ENCODE measurements at regions not wholly inside any gene's neighbourhood (a gene's known extent, or its start where the extent isn't known, plus 50 kb on each side); places are given as distances from the start of the nearest gene placed in this dataset.

DNA sequence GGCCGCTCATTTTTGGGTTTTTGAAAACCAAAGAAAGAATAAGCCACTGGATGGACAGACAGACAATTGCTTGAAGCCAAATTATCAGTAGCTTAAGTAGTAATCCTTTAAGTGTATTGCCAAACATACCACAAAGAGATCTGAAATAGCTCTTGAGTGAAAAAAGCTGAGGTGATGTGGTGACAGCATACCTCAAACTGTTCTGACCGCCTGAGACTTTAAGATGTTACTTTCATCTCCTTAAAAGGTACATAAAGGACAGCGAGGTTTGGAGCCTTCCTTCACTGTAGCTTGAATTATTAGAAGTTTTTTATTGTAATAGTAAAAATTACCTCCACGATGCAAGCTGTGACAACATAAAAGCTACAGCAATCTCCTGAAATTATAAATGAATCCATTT is 271.5 kb upstream of the FAM241A start:
- CTCF ChIA-PET: interaction anchor here (0.6 to 1.1 kb wide), 4 partner anchors 10 to 232 kb away, joined by 3 to 4 read pairs (median 3); no protein-coding TSS in a partner anchor
- no peak for TF ChIP-seq SP1 (IDR thresholded peaks at IDR 0.05)
- TF ChIP-seq TARDBP (IDR thresholded peaks at IDR 0.05): no peak
- TF ChIP-seq FOXA1 (IDR thresholded peaks at IDR 0.05): no peak
- TF ChIP-seq BHLHE40 (IDR thresholded peaks at IDR 0.05; ENCODE audit: borderline replicate concordance): no peak
- no peak for TF ChIP-seq HDGF (IDR thresholded peaks at IDR 0.05; ENCODE audit: borderline replicate concordance)
- no peak for TF ChIP-seq CTBP1 (IDR thresholded peaks at IDR 0.05; ENCODE audit: borderline replicate concordance)
- no peak for TF ChIP-seq NFRKB (IDR thresholded peaks at IDR 0.05)
- TF ChIP-seq FOXM1 (IDR thresholded peaks at IDR 0.05; ENCODE audit: borderline replicate concordance): no peak
- TF ChIP-seq LEF1 (IDR thresholded peaks at IDR 0.05; ENCODE audit: borderline replicate concordance): no peak
- no peak for TF ChIP-seq FOXK2 (IDR thresholded peaks at IDR 0.05)
- TF ChIP-seq L3MBTL2 (conservative IDR thresholded peaks at IDR 0.05): no peak
- TF ChIP-seq ZNF384 (IDR thresholded peaks at IDR 0.05): no peak
- no peak for TF ChIP-seq ARNT (IDR thresholded peaks at IDR 0.05)
- POLR2A ChIA-PET: no interaction called here
- no peak for DNase-seq (ENCODE audit: extremely low spot score)

DNA sequence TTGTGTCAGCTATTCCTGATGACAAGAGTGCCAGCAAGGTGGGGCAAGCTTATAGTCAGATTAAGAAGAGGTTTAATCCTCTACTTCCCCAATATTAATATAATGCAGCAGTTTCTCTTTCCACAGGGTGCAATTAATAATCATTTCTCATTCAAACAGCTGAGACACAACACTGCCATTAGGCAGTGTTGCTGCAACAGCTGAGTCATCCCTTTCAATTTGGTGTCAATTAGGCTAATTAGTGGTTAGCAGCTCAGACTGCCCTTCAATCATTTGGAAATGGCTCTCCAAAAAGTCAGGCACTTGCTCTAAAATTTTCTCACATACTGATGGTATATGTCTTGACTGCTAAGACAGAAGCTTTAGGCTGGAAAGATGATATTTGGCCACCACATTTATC is 265.7 kb upstream of the FAM241A start:
- TF ChIP-seq L3MBTL2 (conservative IDR thresholded peaks at IDR 0.05) (no peak), SP1 (IDR thresholded peaks at IDR 0.05) (no peak), ELF4 (IDR thresholded peaks at IDR 0.05) (no peak), ZNF384 (IDR thresholded peaks at IDR 0.05) (no peak), HDGF (IDR thresholded peaks at IDR 0.05; ENCODE audit: borderline replicate concordance) (no peak), LEF1 (IDR thresholded peaks at IDR 0.05; ENCODE audit: borderline replicate concordance) (no peak), FOXK2 (IDR thresholded peaks at IDR 0.05) (no peak)
- ChIA-PET POLR2A (no interaction called here), CTCF (interaction anchor here (0.7 kb wide), 2 partner anchors 38 to 552 kb away, joined by 3 read pairs; no protein-coding TSS in a partner anchor)
- no peak for DNase-seq (ENCODE audit: extremely low spot score)

DNA sequence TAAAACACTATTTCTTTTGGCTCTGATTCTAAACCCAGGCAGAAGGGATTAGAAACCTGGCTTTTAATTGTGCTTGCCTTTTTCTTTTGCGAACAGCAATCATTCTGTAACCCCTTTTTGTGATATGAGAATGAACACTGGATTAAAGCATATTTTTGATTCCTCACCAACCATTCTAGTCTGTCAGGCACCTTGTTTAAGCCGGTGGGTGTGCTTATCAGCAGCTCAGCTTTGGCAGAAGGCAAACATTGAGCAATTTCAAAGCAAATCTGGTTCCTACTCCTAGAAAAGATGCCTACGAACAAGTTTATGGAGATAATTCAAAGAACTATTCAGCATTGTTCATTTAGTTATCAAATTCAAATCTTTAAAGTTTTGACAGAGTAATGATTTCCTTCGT is 265.1 kb upstream of the FAM241A start:
- ChIA-PET POLR2A (no interaction called here), CTCF (interaction anchor here (0.7 kb wide), 1 partner anchor 39 kb away, joined by 3 read pairs; no protein-coding TSS in a partner anchor)
- DNase-seq (ENCODE audit: extremely low spot score): no peak
- TF ChIP-seq NFRKB (IDR thresholded peaks at IDR 0.05) (no peak), ARNT (IDR thresholded peaks at IDR 0.05) (no peak), SP1 (IDR thresholded peaks at IDR 0.05) (no peak), TARDBP (IDR thresholded peaks at IDR 0.05) (no peak), CTBP1 (IDR thresholded peaks at IDR 0.05; ENCODE audit: borderline replicate concordance) (no peak), FOXK2 (IDR thresholded peaks at IDR 0.05) (no peak), ZNF384 (IDR thresholded peaks at IDR 0.05) (no peak), BHLHE40 (IDR thresholded peaks at IDR 0.05; ENCODE audit: borderline replicate concordance) (no peak), LEF1 (IDR thresholded peaks at IDR 0.05; ENCODE audit: borderline replicate concordance) (no peak), SUZ12 (IDR thresholded peaks at IDR 0.05) (no peak), ELF4 (IDR thresholded peaks at IDR 0.05) (no peak), FOXA1 (IDR thresholded peaks at IDR 0.05) (no peak), L3MBTL2 (conservative IDR thresholded peaks at IDR 0.05) (no peak), FOXM1 (IDR thresholded peaks at IDR 0.05; ENCODE audit: borderline replicate concordance) (no peak), HDGF (IDR thresholded peaks at IDR 0.05; ENCODE audit: borderline replicate concordance) (no peak)
- TF ChIP-seq, protein P1, sequence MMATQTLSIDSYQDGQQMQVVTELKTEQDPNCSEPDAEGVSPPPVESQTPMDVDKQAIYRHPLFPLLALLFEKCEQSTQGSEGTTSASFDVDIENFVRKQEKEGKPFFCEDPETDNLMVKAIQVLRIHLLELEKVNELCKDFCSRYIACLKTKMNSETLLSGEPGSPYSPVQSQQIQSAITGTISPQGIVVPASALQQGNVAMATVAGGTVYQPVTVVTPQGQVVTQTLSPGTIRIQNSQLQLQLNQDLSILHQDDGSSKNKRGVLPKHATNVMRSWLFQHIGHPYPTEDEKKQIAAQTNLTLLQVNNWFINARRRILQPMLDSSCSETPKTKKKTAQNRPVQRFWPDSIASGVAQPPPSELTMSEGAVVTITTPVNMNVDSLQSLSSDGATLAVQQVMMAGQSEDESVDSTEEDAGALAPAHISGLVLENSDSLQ (IDR thresholded peaks at IDR 0.05): no peak

DNA sequence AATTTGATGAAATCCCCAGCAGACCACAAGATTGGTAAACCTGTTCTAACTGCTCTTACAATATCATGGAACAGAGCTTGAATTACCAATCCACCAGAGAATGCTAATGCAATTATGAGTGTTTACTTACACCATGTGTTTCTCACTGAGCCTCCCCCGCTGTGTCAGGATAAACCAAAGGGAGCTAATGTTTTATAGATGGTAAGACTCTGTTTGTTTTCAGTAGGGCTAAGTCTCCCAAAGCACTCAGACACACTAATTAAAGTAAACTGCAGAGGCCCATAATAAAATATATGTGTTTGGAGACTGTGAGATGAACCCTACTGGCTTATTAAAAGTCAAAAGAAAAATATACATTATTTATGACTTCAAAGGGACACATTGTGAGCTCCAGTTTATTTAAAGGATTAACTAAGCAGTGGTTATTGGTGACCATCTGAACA is 261.7 kb upstream of the FAM241A start:
- ChIA-PET CTCF (interaction anchor here (0.6 to 0.8 kb wide), 2 partner anchors 10 to 36 kb away, joined by 3 read pairs; no protein-coding TSS in a partner anchor), POLR2A (no interaction called here)
- TF ChIP-seq, protein P1 (IDR thresholded peaks at IDR 0.05): peak; percentile 72
- TF ChIP-seq FOXA1 (IDR thresholded peaks at IDR 0.05) (peak; percentile 94), FOXK2 (IDR thresholded peaks at IDR 0.05) (0 out of 2 replicates have a peak, but pooled peaks have one; percentile 49), CTBP1 (IDR thresholded peaks at IDR 0.05; ENCODE audit: borderline replicate concordance) (peak; percentile 93), ZNF384 (IDR thresholded peaks at IDR 0.05) (no peak), BHLHE40 (IDR thresholded peaks at IDR 0.05; ENCODE audit: borderline replicate concordance) (no peak), ARNT (IDR thresholded peaks at IDR 0.05) (peak; percentile 74; the same call in 1 of the 2 replicates), FOXM1 (IDR thresholded peaks at IDR 0.05; ENCODE audit: borderline replicate concordance) (peak; percentile 52; the same call in 1 of the 2 replicates), LEF1 (IDR thresholded peaks at IDR 0.05; ENCODE audit: borderline replicate concordance) (no peak; the same call in none of the 2 replicates), TARDBP (IDR thresholded peaks at IDR 0.05) (peak; percentile 45; the same call in 1 of the 2 replicates), SUZ12 (IDR thresholded peaks at IDR 0.05) (no peak)
- peak; percentile 52 for DNase-seq (ENCODE audit: extremely low spot score)

DNA sequence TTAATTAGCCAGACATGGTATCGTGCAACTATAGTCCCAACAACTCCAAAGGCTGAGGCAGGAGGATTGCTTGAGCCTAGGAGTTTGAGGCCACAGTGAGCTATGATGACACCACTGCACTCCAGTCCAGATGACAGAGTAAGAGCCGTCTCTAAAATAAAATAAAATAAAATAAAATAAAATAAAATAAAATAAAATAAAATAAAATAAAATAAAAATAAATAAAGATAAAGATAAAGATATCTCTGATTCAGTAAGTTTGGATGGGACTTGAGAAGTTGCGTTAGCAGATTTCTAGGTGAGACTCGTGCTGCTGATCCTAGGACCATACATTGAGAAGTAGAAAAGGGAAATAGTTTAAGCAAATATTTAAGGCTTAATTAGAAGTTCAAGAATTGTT is 254.8 kb upstream of the FAM241A start:
- ChIA-PET CTCF (no interaction called here), POLR2A (no interaction called here)
- DNase-seq (ENCODE audit: extremely low spot score): no peak
- TF ChIP-seq, protein P1 (IDR thresholded peaks at IDR 0.05): no peak
- no peak for TF ChIP-seq NFRKB (IDR thresholded peaks at IDR 0.05)
- no peak for TF ChIP-seq LEF1 (IDR thresholded peaks at IDR 0.05; ENCODE audit: borderline replicate concordance)
- TF ChIP-seq SP1 (IDR thresholded peaks at IDR 0.05): no peak
- TF ChIP-seq SUZ12 (IDR thresholded peaks at IDR 0.05): no peak
- TF ChIP-seq L3MBTL2 (conservative IDR thresholded peaks at IDR 0.05): no peak

DNA sequence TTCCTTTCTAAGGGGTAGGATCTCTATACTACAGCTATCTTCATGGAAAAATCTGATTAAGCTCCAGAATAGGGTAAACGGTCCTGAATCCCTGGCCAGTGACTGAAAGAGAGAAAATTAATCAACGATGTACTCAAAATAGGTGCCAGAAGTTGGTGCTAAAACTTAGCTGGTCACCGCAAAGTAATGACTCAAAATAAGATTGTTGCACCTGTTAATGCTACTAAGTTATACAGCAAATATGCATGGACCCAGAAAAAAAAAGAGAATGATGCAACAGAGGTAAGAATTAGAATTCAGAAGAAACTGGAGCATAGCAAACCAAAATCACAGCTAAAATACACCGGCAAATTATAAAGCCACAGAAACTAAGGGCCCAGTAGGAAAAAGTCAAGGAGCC is 239.7 kb upstream of the FAM241A start:
- POLR2A ChIA-PET: no interaction called here
- CTCF ChIA-PET: interaction anchor here (0.6 kb wide), 1 partner anchor 32 kb away, joined by 3 read pairs; no protein-coding TSS in a partner anchor
- TF ChIP-seq FOXK2 (IDR thresholded peaks at IDR 0.05) (no peak), FOXM1 (IDR thresholded peaks at IDR 0.05; ENCODE audit: borderline replicate concordance) (no peak), ELF4 (IDR thresholded peaks at IDR 0.05) (no peak), LEF1 (IDR thresholded peaks at IDR 0.05; ENCODE audit: borderline replicate concordance) (no peak), ARNT (IDR thresholded peaks at IDR 0.05) (no peak), BHLHE40 (IDR thresholded peaks at IDR 0.05; ENCODE audit: borderline replicate concordance) (no peak), SUZ12 (IDR thresholded peaks at IDR 0.05) (no peak), SP1 (IDR thresholded peaks at IDR 0.05) (no peak), TARDBP (IDR thresholded peaks at IDR 0.05) (no peak), FOXA1 (IDR thresholded peaks at IDR 0.05) (no peak)
- no peak for DNase-seq (ENCODE audit: extremely low spot score)

Measured in HEK293T (cell line).